Vagina (tissue), 2 donors: ENCODE measurements at regions not wholly inside any gene's neighbourhood (a gene's known extent, or its start where the extent isn't known, plus 50 kb on each side); places are given as distances from the start of the nearest gene placed in this dataset.
"Not testable (repeated sequence)": the region's sequence is repeated elsewhere in the genome, so short reads cannot be mapped to it uniquely, and the experiment has no call there.

Source experiments
- POLR2A ChIP-seq, 2 donors: fragments of 450-650 bp; IDR thresholded peaks; one replicate each; pipeline ENCODE4 v1.6.1; 2017; ENCODE audit warnings: antibody characterized with exemption in 2 of 2, mild to moderate bottlenecking in 2 of 2, moderate library complexity in 2 of 2
- POLR2AphosphoS5 ChIP-seq, 2 donors: sonication (generic); formaldehyde crosslinking; IDR thresholded peaks; one replicate each; pipeline ENCODE4 v1.9.0; 2017; ENCODE audit warnings: antibody characterized with exemption in 2 of 2, mild to moderate bottlenecking in 2 of 2, low read depth in 1 of 2; ENCODE audit not compliant: insufficient read depth in 1 of 2
- TF ChIP-seq, protein P1 (sequence below), 3 experiments: fragments of 450-650 bp in 2 of 3; fragments of 200-600 bp in 1 of 3; sonication (generic) in 1 of 3; IDR thresholded peaks; one replicate each; pipeline ENCODE4 v1.5.1; 2017 to 2019; ENCODE audit warnings: antibody characterized with exemption in 3 of 3, mild to moderate bottlenecking in 2 of 3, moderate library complexity in 2 of 3

DNA sequence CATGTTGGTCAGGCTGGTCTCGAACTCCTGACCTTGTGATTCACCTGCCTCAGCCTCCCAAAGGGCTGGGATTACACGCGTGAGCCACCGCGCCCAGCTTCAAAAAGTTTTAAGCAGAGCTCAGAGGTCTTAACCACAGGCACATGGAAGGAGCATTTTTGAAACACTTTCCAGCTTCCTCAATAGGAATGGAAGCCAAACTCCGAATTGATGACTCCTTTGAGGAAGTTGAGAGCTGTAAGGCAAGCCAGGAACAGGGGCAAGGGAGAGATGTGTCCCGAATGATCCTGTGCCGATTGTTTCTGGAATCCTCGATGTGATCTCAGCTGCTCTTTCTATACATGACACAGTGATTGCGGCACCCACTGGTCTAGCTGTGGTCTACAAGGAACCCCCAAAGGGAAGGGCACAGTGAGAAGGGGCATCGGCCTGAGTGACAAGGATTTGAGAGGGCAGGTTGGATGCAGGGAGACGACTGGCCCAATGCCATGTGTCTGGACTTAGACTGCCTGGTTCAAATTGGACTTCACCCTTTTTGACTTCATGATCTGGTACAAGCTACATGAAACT lies 116.2 kb downstream of the ADRA2C start:
- TF ChIP-seq, protein P1, sequence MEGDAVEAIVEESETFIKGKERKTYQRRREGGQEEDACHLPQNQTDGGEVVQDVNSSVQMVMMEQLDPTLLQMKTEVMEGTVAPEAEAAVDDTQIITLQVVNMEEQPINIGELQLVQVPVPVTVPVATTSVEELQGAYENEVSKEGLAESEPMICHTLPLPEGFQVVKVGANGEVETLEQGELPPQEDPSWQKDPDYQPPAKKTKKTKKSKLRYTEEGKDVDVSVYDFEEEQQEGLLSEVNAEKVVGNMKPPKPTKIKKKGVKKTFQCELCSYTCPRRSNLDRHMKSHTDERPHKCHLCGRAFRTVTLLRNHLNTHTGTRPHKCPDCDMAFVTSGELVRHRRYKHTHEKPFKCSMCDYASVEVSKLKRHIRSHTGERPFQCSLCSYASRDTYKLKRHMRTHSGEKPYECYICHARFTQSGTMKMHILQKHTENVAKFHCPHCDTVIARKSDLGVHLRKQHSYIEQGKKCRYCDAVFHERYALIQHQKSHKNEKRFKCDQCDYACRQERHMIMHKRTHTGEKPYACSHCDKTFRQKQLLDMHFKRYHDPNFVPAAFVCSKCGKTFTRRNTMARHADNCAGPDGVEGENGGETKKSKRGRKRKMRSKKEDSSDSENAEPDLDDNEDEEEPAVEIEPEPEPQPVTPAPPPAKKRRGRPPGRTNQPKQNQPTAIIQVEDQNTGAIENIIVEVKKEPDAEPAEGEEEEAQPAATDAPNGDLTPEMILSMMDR (IDR thresholded peaks at IDR 0.05): not testable (repeated sequence)
- TF ChIP-seq POLR2AphosphoS5 (IDR thresholded peaks at IDR 0.05; ENCODE audit: insufficient read depth in 1 of 2, low read depth in 1 of 2); POLR2A (IDR thresholded peaks at IDR 0.05): not testable (repeated sequence)
